PFSK-1 (cell line): ENCODE measurements at regions not wholly inside any gene's neighbourhood (a gene's known extent, or its start where the extent isn't known, plus 50 kb on each side); places are given as distances from the start of the nearest gene placed in this dataset.
A peak's percentile ranks its signal among the peaks of the same experiment; 100 is the strongest.

Experiments used
- POLR2AphosphoS5 ChIP-seq: IDR thresholded peaks from 2 replicates; pipeline ENCODE4 v1.6.1; 2012; ENCODE audit warnings: low read depth, mild to moderate bottlenecking, control low read depth, low read length, moderate library complexity
- TF ChIP-seq, protein P1 (sequence below), 2 experiments: IDR thresholded peaks; 2 replicates each; pipeline versions ENCODE4 v1.6.1 to v1.8.0; 2011 to 2012; ENCODE audit warnings: low read depth in 2 of 2, low read length in 2 of 2, control low read depth in 1 of 2, inconsistent platforms in 1 of 2, mild to moderate bottlenecking in 1 of 2, moderate library complexity in 1 of 2; ENCODE audit not compliant: insufficient read depth in 1 of 2

GRCh38 chr2:150282357-150282756, 205.1 kb downstream of the RND3 start:
- TF ChIP-seq POLR2AphosphoS5 = no peak
- TF ChIP-seq, protein P1, sequence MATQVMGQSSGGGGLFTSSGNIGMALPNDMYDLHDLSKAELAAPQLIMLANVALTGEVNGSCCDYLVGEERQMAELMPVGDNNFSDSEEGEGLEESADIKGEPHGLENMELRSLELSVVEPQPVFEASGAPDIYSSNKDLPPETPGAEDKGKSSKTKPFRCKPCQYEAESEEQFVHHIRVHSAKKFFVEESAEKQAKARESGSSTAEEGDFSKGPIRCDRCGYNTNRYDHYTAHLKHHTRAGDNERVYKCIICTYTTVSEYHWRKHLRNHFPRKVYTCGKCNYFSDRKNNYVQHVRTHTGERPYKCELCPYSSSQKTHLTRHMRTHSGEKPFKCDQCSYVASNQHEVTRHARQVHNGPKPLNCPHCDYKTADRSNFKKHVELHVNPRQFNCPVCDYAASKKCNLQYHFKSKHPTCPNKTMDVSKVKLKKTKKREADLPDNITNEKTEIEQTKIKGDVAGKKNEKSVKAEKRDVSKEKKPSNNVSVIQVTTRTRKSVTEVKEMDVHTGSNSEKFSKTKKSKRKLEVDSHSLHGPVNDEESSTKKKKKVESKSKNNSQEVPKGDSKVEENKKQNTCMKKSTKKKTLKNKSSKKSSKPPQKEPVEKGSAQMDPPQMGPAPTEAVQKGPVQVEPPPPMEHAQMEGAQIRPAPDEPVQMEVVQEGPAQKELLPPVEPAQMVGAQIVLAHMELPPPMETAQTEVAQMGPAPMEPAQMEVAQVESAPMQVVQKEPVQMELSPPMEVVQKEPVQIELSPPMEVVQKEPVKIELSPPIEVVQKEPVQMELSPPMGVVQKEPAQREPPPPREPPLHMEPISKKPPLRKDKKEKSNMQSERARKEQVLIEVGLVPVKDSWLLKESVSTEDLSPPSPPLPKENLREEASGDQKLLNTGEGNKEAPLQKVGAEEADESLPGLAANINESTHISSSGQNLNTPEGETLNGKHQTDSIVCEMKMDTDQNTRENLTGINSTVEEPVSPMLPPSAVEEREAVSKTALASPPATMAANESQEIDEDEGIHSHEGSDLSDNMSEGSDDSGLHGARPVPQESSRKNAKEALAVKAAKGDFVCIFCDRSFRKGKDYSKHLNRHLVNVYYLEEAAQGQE (IDR thresholded peaks at IDR 0.05; ENCODE audit: insufficient read depth in 1 of 2, low read depth in 2 of 2, low read length in 2 of 2) = peak; percentile 32 to 60; a peak in 1 of 4 replicates
